ENCODE measurements at regions not wholly inside any gene's neighbourhood (a gene's known extent, or its start where the extent isn't known, plus 50 kb on each side); places are given as distances from the start of the nearest gene placed in this dataset.

DNA sequence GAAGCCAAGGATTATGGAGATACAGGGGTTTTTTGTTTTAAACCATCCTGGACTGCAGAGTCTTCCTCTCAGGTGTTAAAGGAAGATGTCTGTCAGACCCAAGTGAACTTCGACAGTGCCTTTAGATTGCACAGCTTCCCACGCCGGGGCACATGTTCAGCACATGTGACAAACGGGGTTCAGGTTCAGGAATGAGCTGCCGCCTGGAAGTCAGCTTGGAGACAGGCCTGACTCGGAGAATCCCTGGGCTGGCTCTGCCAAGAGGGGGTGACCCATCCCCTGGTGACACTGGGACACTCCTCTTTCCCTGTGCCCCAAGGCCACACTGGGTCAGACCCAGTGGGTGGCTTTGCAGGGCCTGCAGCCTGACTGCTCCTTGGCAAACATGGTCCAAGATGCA, 359.3 kb upstream of the SALL3 start:
- H3K9me3 ChIP-seq (ENCODE audit: low read length), result peaks cover 7% of the 10 kb centered on the region
- no peaks in the 10 kb centered on the region for H3F3A ChIP-seq (ENCODE audit: insufficient read depth, low read length, poor library complexity, severe bottlenecking)
- H3K36me3 ChIP-seq (ENCODE audit: insufficient read depth, low read length), result no peaks in the 10 kb centered on the region
- H3K9ac ChIP-seq (ENCODE audit: low read length), result no peak overlapping the region
- no peaks in the 10 kb centered on the region for H3K27me3 ChIP-seq (ENCODE audit: insufficient read depth, low read depth, low read length)
- no peak overlapping the region for H3K4me3 ChIP-seq (ENCODE audit: low read length)
- TF ChIP-seq EP300 (conservative IDR thresholded peaks at IDR 0.05; ENCODE audit: poor library complexity, severe bottlenecking) (no peak), POLR2AphosphoS5 (IDR thresholded peaks at IDR 0.05) (no peak), RAD21 (conservative IDR thresholded peaks at IDR 0.05) (no peak), TAF1 (IDR thresholded peaks at IDR 0.05; ENCODE audit: low read depth) (no peak), REST (IDR thresholded peaks at IDR 0.05; ENCODE audit: borderline replicate concordance) (no peak), MXI1 (conservative IDR thresholded peaks at IDR 0.05; ENCODE audit: poor library complexity, severe bottlenecking) (no peak), EZH2 (IDR thresholded peaks at IDR 0.05; ENCODE audit: borderline replicate concordance, insufficient read depth, low read length, poor library complexity, severe bottlenecking) (no peak), CTCF (IDR thresholded peaks at IDR 0.05; ENCODE audit: poor library complexity, severe bottlenecking) (no peak), SMC3 (conservative IDR thresholded peaks at IDR 0.05; ENCODE audit: poor library complexity) (no peak)
- no peak overlapping the region for H3K4me2 ChIP-seq (ENCODE audit: low read length)
- no peaks in the 10 kb centered on the region for H3K79me2 ChIP-seq (replicated peaks; ENCODE audit: insufficient read depth, low read length)
- H4K20me1 ChIP-seq (ENCODE audit: insufficient read depth), result no peaks in the 10 kb centered on the region
- H2AFZ ChIP-seq (ENCODE audit: low read depth, low read length), result no peak overlapping the region
- H3K9me2 ChIP-seq (ENCODE audit: insufficient read depth, low read length), result no peaks in the 10 kb centered on the region
- H3K27ac ChIP-seq (ENCODE audit: low read length), result no peak overlapping the region

GRCh38 chr18:78621141-78621755, 358.4 kb upstream of the SALL3 start:
- Histone ChIP-seq H3K79me2 (replicated peaks; ENCODE audit: insufficient read depth, low read length) (no peaks in the 10 kb centered on the region), H3K9me2 (ENCODE audit: insufficient read depth, low read length) (no peaks in the 10 kb centered on the region), H2AFZ (ENCODE audit: low read depth, low read length) (no peak overlapping the region), H3K27ac (ENCODE audit: low read length) (no peak overlapping the region), H4K20me1 (ENCODE audit: insufficient read depth) (no peaks in the 10 kb centered on the region), H3F3A (ENCODE audit: insufficient read depth, low read length, poor library complexity, severe bottlenecking) (no peaks in the 10 kb centered on the region), H3K4me3 (ENCODE audit: low read length) (no peak overlapping the region), H3K36me3 (ENCODE audit: insufficient read depth, low read length) (no peaks in the 10 kb centered on the region), H3K9ac (ENCODE audit: low read length) (no peak overlapping the region), H3K27me3 (ENCODE audit: insufficient read depth, low read depth, low read length) (no peaks in the 10 kb centered on the region), H3K9me3 (ENCODE audit: low read length) (peaks cover 7% of the 10 kb centered on the region), H3K4me2 (ENCODE audit: low read length) (no peak overlapping the region)
- no peak for TF ChIP-seq EZH2 (IDR thresholded peaks at IDR 0.05; ENCODE audit: borderline replicate concordance, insufficient read depth, low read length, poor library complexity, severe bottlenecking)
- TF ChIP-seq SMC3 (conservative IDR thresholded peaks at IDR 0.05; ENCODE audit: poor library complexity), result no peak
- no peak for TF ChIP-seq CTCF (IDR thresholded peaks at IDR 0.05; ENCODE audit: poor library complexity, severe bottlenecking)
- no peak for TF ChIP-seq MXI1 (conservative IDR thresholded peaks at IDR 0.05; ENCODE audit: poor library complexity, severe bottlenecking)
- TF ChIP-seq RAD21 (conservative IDR thresholded peaks at IDR 0.05), result no peak
- no peak for TF ChIP-seq EP300 (conservative IDR thresholded peaks at IDR 0.05; ENCODE audit: poor library complexity, severe bottlenecking)
